ENCODE measurements at regions not wholly inside any gene's neighbourhood (a gene's known extent, or its start where the extent isn't known, plus 50 kb on each side); places are given as distances from the start of the nearest gene placed in this dataset.

- Mint-ChIP-seq H3K36me3 (ENCODE audit: low read depth) (no peaks in the 10 kb centered on the region), H3K4me1 (peaks cover 6% of the 10 kb centered on the region), H3K4me3 (no peak overlapping the region), H3K27ac (ENCODE audit: unreplicated experiment) (no peak overlapping the region), H3K9me3 (peaks cover 8% of the 10 kb centered on the region), H3K27me3 (ENCODE audit: low read depth) (peaks cover 13% of the 10 kb centered on the region)
- TF ChIP-seq CTCF (conservative IDR thresholded peaks at IDR 0.05), result no peak
- no peak for DNase-seq (ENCODE audit: low read depth, low spot score)
These were observed 69.1 kb downstream of the INHBB start for GRCh38 chr2:120415060-120415459.

- DNase-seq (ENCODE audit: low read depth, low spot score), result no peak
- Mint-ChIP-seq H3K4me1 (peaks cover 6% of the 10 kb centered on the region), H3K27me3 (ENCODE audit: low read depth) (peaks cover 19% of the 10 kb centered on the region), H3K9me3 (peaks cover 8% of the 10 kb centered on the region), H3K27ac (ENCODE audit: unreplicated experiment) (no peak overlapping the region), H3K36me3 (ENCODE audit: low read depth) (no peaks in the 10 kb centered on the region), H3K4me3 (no peak overlapping the region)
- TF ChIP-seq CTCF (conservative IDR thresholded peaks at IDR 0.05), result no peak
These were observed 70.0 kb downstream of the INHBB start for GRCh38 chr2:120415728-120416509.

GRCh38 chr2:120418174-120418787, 72.3 kb downstream of the INHBB start:
- H3K4me3 Mint-ChIP-seq, result no peak overlapping the region
- no peak for TF ChIP-seq CTCF (conservative IDR thresholded peaks at IDR 0.05)
- H3K36me3 Mint-ChIP-seq (ENCODE audit: low read depth), result no peaks in the 10 kb centered on the region
- no peaks in the 10 kb centered on the region for H3K9me3 Mint-ChIP-seq
- H3K27ac Mint-ChIP-seq (ENCODE audit: unreplicated experiment), result no peak overlapping the region
- H3K27me3 Mint-ChIP-seq (ENCODE audit: low read depth), result peaks cover 25% of the 10 kb centered on the region
- H3K4me1 Mint-ChIP-seq, result peaks cover 6% of the 10 kb centered on the region
- no peak for DNase-seq (ENCODE audit: low read depth, low spot score)

GRCh38 chr2:120419073-120419472, 73.1 kb downstream of the INHBB start:
- Mint-ChIP-seq H3K4me1 (peaks cover 6% of the 10 kb centered on the region), H3K36me3 (ENCODE audit: low read depth) (no peaks in the 10 kb centered on the region), H3K27me3 (ENCODE audit: low read depth) (peaks cover 33% of the 10 kb centered on the region), H3K4me3 (no peak overlapping the region), H3K27ac (ENCODE audit: unreplicated experiment) (no peak overlapping the region), H3K9me3 (no peaks in the 10 kb centered on the region)
- TF ChIP-seq CTCF (conservative IDR thresholded peaks at IDR 0.05), result no peak
- no peak for DNase-seq (ENCODE audit: low read depth, low spot score)

GRCh38 chr2:120419955-120420354, 74.0 kb downstream of the INHBB start:
- peaks cover 40% of the 10 kb centered on the region for H3K27me3 Mint-ChIP-seq (ENCODE audit: low read depth)
- H3K4me1 Mint-ChIP-seq, result peaks cover 6% of the 10 kb centered on the region
- no peak for DNase-seq (ENCODE audit: low read depth, low spot score)
- TF ChIP-seq CTCF (conservative IDR thresholded peaks at IDR 0.05), result no peak
- H3K36me3 Mint-ChIP-seq (ENCODE audit: low read depth), result no peaks in the 10 kb centered on the region
- no peaks in the 10 kb centered on the region for H3K9me3 Mint-ChIP-seq
- no peak overlapping the region for H3K27ac Mint-ChIP-seq (ENCODE audit: unreplicated experiment)
- H3K4me3 Mint-ChIP-seq, result no peak overlapping the region

All from neural crest cell (in vitro differentiated cells).